K562 (cell line): ENCODE measurements at regions not wholly inside any gene's neighbourhood (a gene's known extent, or its start where the extent isn't known, plus 50 kb on each side); places are given as distances from the start of the nearest gene placed in this dataset.

ENCODE experiments used
- ATAC-seq: fragments of 200-7000 bp; cut with Tn5 transposase; 3 replicates; pipeline ENCODE4 v1.9.1; 2020; ENCODE audit warnings: moderate library complexity
- BruUV-seq: library from RNA; stranded (reverse); fragments of 400-500 nt; replicated peaks from 2 replicates; lab custom pipeline; 2021; lab: Mats Ljungman, UMichigan
- CTCF ChIA-PET: fragments of 300-600 bp; formaldehyde crosslinking; extraction: SDS; loops from one replicate; lab custom pipeline; 2021; ENCODE audit warnings: low intra/inter-chr PET ratio; lab: Yijun Ruan, JAX
- POLR2A ChIA-PET: fragments of 300-600, 350-650 bp; sonication (Branson Sonifier 250); formaldehyde crosslinking; extraction: SDS; loops from one replicate; lab custom pipeline; 2021; ENCODE audit warnings: antibody characterized with exemption, inconsistent platforms; lab: Yijun Ruan, JAX
- DNase-seq, 4 experiments: peaks; one replicate each; pipeline versions ENCODE4 v3.0.0 to v3.0.0-alpha.2; 2011 to 2018; ENCODE audit warnings: low spot score in 3 of 4, mixed read lengths in 3 of 4; ENCODE audit errors: extremely low read depth in 1 of 4
- FAIRE-seq: peaks from 2 replicates; lab custom pipeline; 2011; peaks lifted over from hg19 to GRCh38; lab: Jason Lieb, UNC
- H2AFZ ChIP-seq: 2 replicates; pipeline ENCODE4 v1.6.0; 2011; ENCODE audit warnings: low read depth, low read length, control low read depth, inconsistent platforms
- H3K27ac ChIP-seq: fragments of 200-600 bp; 3 replicates; pipeline ENCODE4 v1.8.0; 2011; ENCODE audit warnings: low read depth, mild to moderate bottlenecking, control low read depth, inconsistent platforms, low read length, moderate library complexity, mixed read lengths; ENCODE audit errors: extremely low read depth
- H3K27me3 ChIP-seq, 2 experiments: fragments of 300-600 bp in 1 of 2; 2 replicates in 1 of 2; 3 replicates in 1 of 2; pipeline versions ENCODE4 v1.6.0 to v1.8.0; 2011; ENCODE audit warnings: inconsistent platforms in 2 of 2, low read length in 2 of 2, mild to moderate bottlenecking in 1 of 2, mixed read lengths in 1 of 2, moderate library complexity in 1 of 2; ENCODE audit not compliant: control insufficient read depth in 2 of 2, insufficient read depth in 2 of 2
- H3K36me3 ChIP-seq: fragments of 300-600 bp; 3 replicates; pipeline ENCODE4 v1.8.0; 2011; ENCODE audit warnings: mild to moderate bottlenecking, low read length, inconsistent platforms; ENCODE audit not compliant: control insufficient read depth, insufficient read depth
- H3K4me1 ChIP-seq, 2 experiments: fragments of 200-600 bp in 1 of 2; replicated peaks in 1 of 2; 2 replicates in 1 of 2; 3 replicates in 1 of 2; pipeline versions ENCODE4 v1.5.1 to v1.8.0; 2011; ENCODE audit warnings: inconsistent platforms in 2 of 2, low read length in 2 of 2, mild to moderate bottlenecking in 1 of 2, mixed read lengths in 1 of 2, moderate library complexity in 1 of 2; ENCODE audit not compliant: control insufficient read depth in 2 of 2, insufficient read depth in 2 of 2
- H3K4me2 ChIP-seq: 2 replicates; pipeline ENCODE4 v1.6.1; 2011; ENCODE audit warnings: low read length, control low read depth, inconsistent platforms, mixed read lengths; ENCODE audit not compliant: insufficient read depth
- H3K4me3 ChIP-seq: fragments of 200-600 bp; sonication (generic), shearing (Covaris generic); 2 replicates; pipeline ENCODE4 v1.5.1; 2016; ENCODE audit warnings: control low read depth, inconsistent platforms
- H3K79me2 ChIP-seq: fragments of 200-600 bp; 3 replicates; pipeline ENCODE4 v1.8.0; 2011; ENCODE audit warnings: low read length, inconsistent platforms; ENCODE audit not compliant: control insufficient read depth, insufficient read depth
- H3K9ac ChIP-seq, 2 experiments: 2 replicates each; pipeline versions ENCODE4 v1.6.0 to v1.6.1; 2011; ENCODE audit warnings: low read depth in 2 of 2, low read length in 2 of 2, control low read depth in 1 of 2, inconsistent platforms in 1 of 2, mild to moderate bottlenecking in 1 of 2, mixed read lengths in 1 of 2; ENCODE audit not compliant: insufficient read depth in 1 of 2
- H3K9me1 ChIP-seq: one replicate; pipeline ENCODE4 v1.6.0; 2011; ENCODE audit warnings: inconsistent platforms, mild to moderate bottlenecking, low read length, moderate library complexity; ENCODE audit not compliant: control insufficient read depth, insufficient read depth
- H3K9me3 ChIP-seq: replicated peaks from 2 replicates; pipeline ENCODE4 v1.5.1; 2011; ENCODE audit warnings: low read depth, low read length, inconsistent platforms; ENCODE audit not compliant: control insufficient read depth, insufficient read depth
- H4K20me1 ChIP-seq: replicated peaks from 2 replicates; pipeline ENCODE4 v1.6.1; 2011; ENCODE audit warnings: low read length, inconsistent platforms, mixed read lengths; ENCODE audit not compliant: control insufficient read depth, insufficient read depth
- MXI1 ChIP-seq: IDR thresholded peaks from 2 replicates; pipeline ENCODE4 v1.6.1; 2011; ENCODE audit warnings: low read depth, mild to moderate bottlenecking, improper control_type of control experiment, low read length
- NCOR1 ChIP-seq: fragments of 450-650 bp; IDR thresholded peaks from 2 replicates; pipeline ENCODE4 v1.6.1; 2016; ENCODE audit warnings: mild to moderate bottlenecking, moderate library complexity
- NR3C1 ChIP-seq: sonication (generic); formaldehyde crosslinking; IDR thresholded peaks from 2 replicates; pipeline ENCODE4 v1.8.1; 2022; ENCODE audit warnings: missing genetic modification reagents
- PHB ChIP-seq: fragments of 250-450 bp; sonication (Bioruptor Pico); IDR thresholded peaks from 2 replicates; pipeline ENCODE4 v1.5.0; 2021
- RBFOX2 ChIP-seq: fragments of 200-400 bp; formaldehyde crosslinking; IDR thresholded peaks from 2 replicates; pipeline ENCODE4 v1.6.1; 2017; ENCODE audit warnings: low read depth, mild to moderate bottlenecking, low read length, moderate library complexity
- RFX5 ChIP-seq: IDR thresholded peaks from 2 replicates; pipeline ENCODE4 v1.6.1; 2011; ENCODE audit warnings: low read depth, mild to moderate bottlenecking, improper control_type of control experiment, low read length
- WHSC1 ChIP-seq: IDR thresholded peaks from one replicate; pipeline ENCODE4 v1.6.1; 2012; ENCODE audit warnings: low read length, control low read depth, inconsistent platforms
- XRCC3 ChIP-seq: fragments of 450-650 bp; IDR thresholded peaks from 2 replicates; pipeline ENCODE4 v1.6.1; 2017; ENCODE audit warnings: mild to moderate bottlenecking, moderate library complexity
- ZKSCAN1 ChIP-seq: fragments of 150-350 bp; IDR thresholded peaks from 2 replicates; pipeline ENCODE4 v1.6.1; 2016; ENCODE audit warnings: low read depth, low read length
- ZNF778 ChIP-seq: fragments of 450-650 bp; formaldehyde crosslinking; IDR thresholded peaks from 2 replicates; pipeline ENCODE4 v1.4.0; 2020; ENCODE audit warnings: mild to moderate bottlenecking, moderate library complexity
- WGBS: fragments of 100-300 bp; shearing (Covaris generic); methylation state at CpG from one replicate; pipeline ENCODE4 v1.1.6; 2016; ENCODE audit warnings: low coverage, mixed read lengths; ENCODE audit not compliant: insufficient coverage; ENCODE audit errors: missing lambda C conversion rate; 5-methylcytosine and 5-hydroxymethylcytosine counted together
- in situ Hi-C: fragments of 300-500 bp; cut with MboI; formaldehyde crosslinking; loops from 4 replicates; pipeline ENCODE4 v1.15.0; 2018; ENCODE audit warnings: inconsistent platforms, mixed read lengths
- intact Hi-C: fragments of 100-400 bp; cut with micrococcal nuclease; formaldehyde crosslinking; loops from 2 replicates; pipeline ENCODE4 v1.14.2; 2022
- TF ChIP-seq, protein P1 (sequence below): fragments of 250-450 bp; sonication (Bioruptor Pico); IDR thresholded peaks from 2 replicates; pipeline ENCODE4 v1.8.0; 2022; ENCODE audit warnings: inconsistent platforms
- TF ChIP-seq, protein P2 (sequence below): conservative IDR thresholded peaks from 2 replicates; pipeline ENCODE4 v1.6.1; 2011; ENCODE audit warnings: low read depth, mild to moderate bottlenecking, low read length; ENCODE audit not compliant: control insufficient read depth
- TF ChIP-seq, protein P3 (sequence below): sonication (generic); formaldehyde crosslinking; IDR thresholded peaks from 2 replicates; pipeline ENCODE4 v1.8.1; 2023; ENCODE audit warnings: mild to moderate bottlenecking, missing genetic modification reagents
- TF ChIP-seq, protein P4 (sequence below): fragments of 450-650 bp; IDR thresholded peaks from 2 replicates; pipeline ENCODE4 v1.6.1; 2017; ENCODE audit warnings: mild to moderate bottlenecking, moderate library complexity
- TF ChIP-seq, protein P5 (sequence below): fragments of 250-450 bp; sonication (Bioruptor Pico); IDR thresholded peaks from 2 replicates; pipeline ENCODE4 v1.9.0; 2021; ENCODE audit warnings: mild to moderate bottlenecking
- TF ChIP-seq, protein P6 (sequence below): fragments of 450-650 bp; formaldehyde crosslinking; conservative IDR thresholded peaks from 2 replicates; pipeline ENCODE4 v1.4.0; 2022; ENCODE audit warnings: mild to moderate bottlenecking, missing genetic modification characterization

DNA sequence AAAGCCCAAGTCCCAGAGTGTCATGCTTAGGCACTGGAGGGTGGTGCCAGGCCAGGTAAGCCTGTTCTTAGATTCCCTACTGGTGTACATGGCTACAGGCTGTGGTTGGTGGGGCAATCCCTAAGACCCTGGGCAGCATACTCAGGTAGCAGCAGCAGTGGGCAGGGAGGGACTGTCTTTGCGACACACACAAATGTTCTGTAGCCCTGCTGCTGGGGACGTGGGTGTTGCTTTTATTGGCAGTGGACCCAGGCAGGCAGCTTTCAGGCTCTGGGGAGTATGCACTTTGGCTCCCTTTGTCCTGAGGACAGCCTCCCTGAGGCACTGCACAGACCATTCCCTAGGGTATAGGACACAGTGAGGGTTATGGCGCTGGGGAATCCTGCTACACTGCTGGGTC lies 137.1 kb upstream of the ADAMTS19 start:
- H3K4me3 ChIP-seq, result no peak overlapping the region
- no peak overlapping the region for H3K4me2 ChIP-seq
- H3K27me3 ChIP-seq, result no peaks in the 10 kb centered on the region
- CTCF ChIA-PET, result no interaction called here
- FAIRE-seq (no peak), ATAC-seq (no peak), DNase-seq (no peak)
- H2AFZ ChIP-seq, result no peak overlapping the region
- no TSS peak for BruUV-seq
- H3K27ac ChIP-seq, result no peak overlapping the region
- in situ Hi-C loops, result no loop called here
- no peaks in the 10 kb centered on the region for H3K9me1 ChIP-seq
- POLR2A ChIA-PET, result no interaction called here
- no peaks in the 10 kb centered on the region for H4K20me1 ChIP-seq
- H3K9me3 ChIP-seq, result no peaks in the 10 kb centered on the region; the same call in 1 of the 2 replicates
- intact Hi-C loops, result no loop called here
- WGBS, result 2% methylated on average over 3 of the region's 3 CpGs
- no peaks in the 10 kb centered on the region for H3K36me3 ChIP-seq
- H3K9ac ChIP-seq, result no peak overlapping the region
- H3K79me2 ChIP-seq, result no peaks in the 10 kb centered on the region
- no peaks in the 10 kb centered on the region for H3K4me1 ChIP-seq
- TF ChIP-seq ZKSCAN1 (no peak), NCOR1 (no peak), XRCC3 (no peak), RBFOX2 (no peak), WHSC1 (no peak), NR3C1 (CRISPR knock-in tag) (no peak), MXI1 (no peak), ZNF778 (no peak), RFX5 (no peak), PHB (no peak)
- TF ChIP-seq, protein P1, sequence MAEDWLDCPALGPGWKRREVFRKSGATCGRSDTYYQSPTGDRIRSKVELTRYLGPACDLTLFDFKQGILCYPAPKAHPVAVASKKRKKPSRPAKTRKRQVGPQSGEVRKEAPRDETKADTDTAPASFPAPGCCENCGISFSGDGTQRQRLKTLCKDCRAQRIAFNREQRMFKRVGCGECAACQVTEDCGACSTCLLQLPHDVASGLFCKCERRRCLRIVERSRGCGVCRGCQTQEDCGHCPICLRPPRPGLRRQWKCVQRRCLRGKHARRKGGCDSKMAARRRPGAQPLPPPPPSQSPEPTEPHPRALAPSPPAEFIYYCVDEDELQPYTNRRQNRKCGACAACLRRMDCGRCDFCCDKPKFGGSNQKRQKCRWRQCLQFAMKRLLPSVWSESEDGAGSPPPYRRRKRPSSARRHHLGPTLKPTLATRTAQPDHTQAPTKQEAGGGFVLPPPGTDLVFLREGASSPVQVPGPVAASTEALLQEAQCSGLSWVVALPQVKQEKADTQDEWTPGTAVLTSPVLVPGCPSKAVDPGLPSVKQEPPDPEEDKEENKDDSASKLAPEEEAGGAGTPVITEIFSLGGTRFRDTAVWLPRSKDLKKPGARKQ (CRISPR knock-in tag), result no peak
- TF ChIP-seq, protein P2, sequence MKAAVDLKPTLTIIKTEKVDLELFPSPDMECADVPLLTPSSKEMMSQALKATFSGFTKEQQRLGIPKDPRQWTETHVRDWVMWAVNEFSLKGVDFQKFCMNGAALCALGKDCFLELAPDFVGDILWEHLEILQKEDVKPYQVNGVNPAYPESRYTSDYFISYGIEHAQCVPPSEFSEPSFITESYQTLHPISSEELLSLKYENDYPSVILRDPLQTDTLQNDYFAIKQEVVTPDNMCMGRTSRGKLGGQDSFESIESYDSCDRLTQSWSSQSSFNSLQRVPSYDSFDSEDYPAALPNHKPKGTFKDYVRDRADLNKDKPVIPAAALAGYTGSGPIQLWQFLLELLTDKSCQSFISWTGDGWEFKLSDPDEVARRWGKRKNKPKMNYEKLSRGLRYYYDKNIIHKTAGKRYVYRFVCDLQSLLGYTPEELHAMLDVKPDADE, result no peak
- TF ChIP-seq, protein P3, sequence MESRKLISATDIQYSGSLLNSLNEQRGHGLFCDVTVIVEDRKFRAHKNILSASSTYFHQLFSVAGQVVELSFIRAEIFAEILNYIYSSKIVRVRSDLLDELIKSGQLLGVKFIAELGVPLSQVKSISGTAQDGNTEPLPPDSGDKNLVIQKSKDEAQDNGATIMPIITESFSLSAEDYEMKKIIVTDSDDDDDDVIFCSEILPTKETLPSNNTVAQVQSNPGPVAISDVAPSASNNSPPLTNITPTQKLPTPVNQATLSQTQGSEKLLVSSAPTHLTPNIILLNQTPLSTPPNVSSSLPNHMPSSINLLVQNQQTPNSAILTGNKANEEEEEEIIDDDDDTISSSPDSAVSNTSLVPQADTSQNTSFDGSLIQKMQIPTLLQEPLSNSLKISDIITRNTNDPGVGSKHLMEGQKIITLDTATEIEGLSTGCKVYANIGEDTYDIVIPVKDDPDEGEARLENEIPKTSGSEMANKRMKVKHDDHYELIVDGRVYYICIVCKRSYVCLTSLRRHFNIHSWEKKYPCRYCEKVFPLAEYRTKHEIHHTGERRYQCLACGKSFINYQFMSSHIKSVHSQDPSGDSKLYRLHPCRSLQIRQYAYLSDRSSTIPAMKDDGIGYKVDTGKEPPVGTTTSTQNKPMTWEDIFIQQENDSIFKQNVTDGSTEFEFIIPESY (CRISPR knock-in tag), result no peak
- TF ChIP-seq, protein P4, sequence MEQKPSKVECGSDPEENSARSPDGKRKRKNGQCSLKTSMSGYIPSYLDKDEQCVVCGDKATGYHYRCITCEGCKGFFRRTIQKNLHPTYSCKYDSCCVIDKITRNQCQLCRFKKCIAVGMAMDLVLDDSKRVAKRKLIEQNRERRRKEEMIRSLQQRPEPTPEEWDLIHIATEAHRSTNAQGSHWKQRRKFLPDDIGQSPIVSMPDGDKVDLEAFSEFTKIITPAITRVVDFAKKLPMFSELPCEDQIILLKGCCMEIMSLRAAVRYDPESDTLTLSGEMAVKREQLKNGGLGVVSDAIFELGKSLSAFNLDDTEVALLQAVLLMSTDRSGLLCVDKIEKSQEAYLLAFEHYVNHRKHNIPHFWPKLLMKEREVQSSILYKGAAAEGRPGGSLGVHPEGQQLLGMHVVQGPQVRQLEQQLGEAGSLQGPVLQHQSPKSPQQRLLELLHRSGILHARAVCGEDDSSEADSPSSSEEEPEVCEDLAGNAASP, result no peak
- TF ChIP-seq, protein P5, sequence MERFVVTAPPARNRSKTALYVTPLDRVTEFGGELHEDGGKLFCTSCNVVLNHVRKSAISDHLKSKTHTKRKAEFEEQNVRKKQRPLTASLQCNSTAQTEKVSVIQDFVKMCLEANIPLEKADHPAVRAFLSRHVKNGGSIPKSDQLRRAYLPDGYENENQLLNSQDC (CRISPR knock-in tag), result no peak
- TF ChIP-seq, protein P6, sequence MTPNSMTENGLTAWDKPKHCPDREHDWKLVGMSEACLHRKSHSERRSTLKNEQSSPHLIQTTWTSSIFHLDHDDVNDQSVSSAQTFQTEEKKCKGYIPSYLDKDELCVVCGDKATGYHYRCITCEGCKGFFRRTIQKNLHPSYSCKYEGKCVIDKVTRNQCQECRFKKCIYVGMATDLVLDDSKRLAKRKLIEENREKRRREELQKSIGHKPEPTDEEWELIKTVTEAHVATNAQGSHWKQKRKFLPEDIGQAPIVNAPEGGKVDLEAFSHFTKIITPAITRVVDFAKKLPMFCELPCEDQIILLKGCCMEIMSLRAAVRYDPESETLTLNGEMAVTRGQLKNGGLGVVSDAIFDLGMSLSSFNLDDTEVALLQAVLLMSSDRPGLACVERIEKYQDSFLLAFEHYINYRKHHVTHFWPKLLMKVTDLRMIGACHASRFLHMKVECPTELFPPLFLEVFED (CRISPR knock-in tag), result no peak
